Activated T-cell treated with anti-CD3 and anti-CD28 coated beads, Interleukin-2, amount 50 U/mL, for 48 hours (primary cell): ENCODE measurements at regions not wholly inside any gene's neighbourhood (a gene's known extent, or its start where the extent isn't known, plus 50 kb on each side); places are given as distances from the start of the nearest gene placed in this dataset.
"Not testable (repeated sequence)": the region's sequence is repeated elsewhere in the genome, so short reads cannot be mapped to it uniquely, and the experiment has no call there.

Experiments
- DNase-seq, 2 experiments: peaks; one replicate each; pipeline ENCODE4 v3.0.0-alpha.2; 2020

DNA sequence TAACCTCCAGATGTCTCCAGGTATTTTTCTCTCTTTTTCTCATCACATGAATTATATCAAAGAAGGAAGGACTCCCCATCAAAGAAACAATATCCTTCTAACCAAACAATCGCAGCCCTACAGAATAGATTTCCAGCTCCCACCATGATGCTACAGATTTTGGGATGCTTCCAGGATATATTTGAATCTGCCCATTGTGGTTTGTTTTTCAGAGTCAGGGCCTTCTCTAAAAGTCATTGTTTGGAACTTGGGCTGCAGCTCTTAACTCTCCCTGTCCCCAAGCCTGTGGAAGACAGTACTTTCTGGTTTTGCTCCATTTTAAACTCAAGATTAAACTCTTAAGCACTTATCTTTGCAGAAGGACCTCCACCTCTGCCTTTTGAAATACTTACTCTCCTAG, 223.2 kb downstream of the PMAIP1 start:
- no peak for DNase-seq

DNA sequence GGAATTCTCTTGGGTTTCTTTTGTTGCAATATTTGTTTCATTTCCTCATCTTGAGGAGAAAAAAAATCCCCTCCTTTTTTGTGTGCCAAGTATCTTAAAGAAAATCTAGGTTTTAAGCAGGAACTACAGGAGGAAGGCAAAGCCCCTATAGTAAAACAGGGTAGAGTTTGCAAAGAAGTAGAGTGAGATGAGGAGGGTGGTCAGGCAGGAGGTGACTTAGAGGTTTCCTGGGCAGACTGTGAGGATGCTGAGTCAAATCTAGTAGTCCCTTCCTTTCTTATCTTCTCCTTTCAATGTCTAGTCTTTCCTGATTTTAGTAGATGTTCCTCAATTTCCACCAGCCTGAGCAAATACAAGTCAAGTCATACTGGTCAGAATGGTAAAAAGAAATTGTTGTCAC, 222.5 kb downstream of the PMAIP1 start:
- DNase-seq: no peak

DNA sequence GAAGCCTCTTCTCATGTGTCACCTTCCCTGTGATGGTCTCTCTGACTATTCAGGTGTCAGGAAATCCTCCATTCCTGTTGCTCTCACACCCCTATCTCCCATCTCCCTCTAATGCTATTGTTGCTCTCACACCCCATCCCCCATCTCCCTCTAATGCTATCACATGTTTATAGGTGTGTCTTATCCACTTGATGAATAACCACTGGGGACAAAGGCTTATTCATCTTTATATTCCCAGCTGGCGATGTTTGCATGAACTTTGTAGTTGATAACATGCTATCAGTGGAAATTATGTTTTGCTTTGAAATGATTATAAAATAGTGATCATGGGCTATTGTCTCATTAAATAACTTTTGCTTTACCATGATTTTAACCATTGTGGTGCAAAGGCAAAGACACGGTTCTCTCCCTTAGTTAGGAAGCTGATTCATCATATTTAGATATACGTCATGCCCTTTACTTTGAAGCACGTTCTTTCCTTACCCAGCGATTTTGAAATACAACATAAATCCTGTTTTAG, 220.5 kb downstream of the PMAIP1 start:
- no peak for DNase-seq

DNA sequence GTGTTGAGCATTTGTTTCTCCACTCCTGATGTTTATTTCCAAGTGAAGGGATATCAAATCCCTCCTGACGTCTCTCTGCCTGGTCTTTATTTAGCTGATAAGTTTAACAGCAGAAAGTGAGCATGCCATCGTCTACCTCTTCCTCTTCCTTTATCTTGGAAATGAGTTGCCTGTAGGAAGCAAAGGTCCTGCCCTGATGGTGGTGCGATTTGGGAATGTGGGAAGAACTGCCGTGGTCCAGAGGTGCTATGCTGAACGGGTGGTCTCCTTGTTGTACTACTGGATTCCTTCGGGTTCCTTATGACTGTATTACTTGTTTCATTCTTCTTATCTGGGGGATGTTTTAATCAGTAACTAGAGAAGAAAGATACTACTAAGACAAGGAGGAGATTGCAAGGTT, 217.5 kb downstream of the PMAIP1 start:
- no peak for DNase-seq

DNA sequence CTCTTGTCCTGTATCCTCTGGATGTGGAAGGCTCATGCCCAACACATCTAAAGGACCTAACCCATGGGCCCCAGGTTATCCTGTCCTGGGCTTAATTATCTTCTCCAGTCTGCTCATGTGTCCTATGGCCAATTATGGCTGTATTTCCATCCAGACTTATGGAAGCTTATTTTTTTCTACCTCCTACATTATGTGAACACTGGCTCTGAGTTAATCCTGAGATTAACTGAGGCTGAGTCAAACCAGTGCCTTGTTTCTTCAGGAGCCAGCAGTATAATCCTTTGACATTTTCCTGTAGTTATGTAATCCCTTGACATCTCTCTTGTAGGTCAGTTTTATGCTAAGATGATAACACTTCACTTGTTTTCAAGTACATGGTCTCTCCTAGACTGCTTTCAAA, 213.6 kb downstream of the PMAIP1 start:
- DNase-seq: no peak

DNA sequence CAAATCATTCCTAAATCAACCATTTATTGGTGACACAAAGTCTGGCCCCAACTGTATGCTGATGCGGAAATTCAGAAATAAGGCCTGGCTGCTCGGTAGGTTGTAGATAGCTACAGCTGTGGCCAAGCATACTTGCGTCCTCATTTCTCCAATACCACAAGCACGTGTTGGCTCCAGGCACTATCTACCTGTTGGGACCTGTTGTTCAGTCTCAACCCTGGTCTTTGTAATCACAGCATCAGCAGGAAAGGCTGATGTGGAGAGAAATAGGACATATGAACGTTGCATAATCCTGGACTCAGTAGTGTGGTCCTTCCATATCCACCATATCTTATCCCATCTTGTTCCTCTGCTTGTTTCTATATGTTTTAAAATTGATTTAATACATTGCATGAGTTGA, 212.6 kb downstream of the PMAIP1 start:
- DNase-seq: no peak

DNA sequence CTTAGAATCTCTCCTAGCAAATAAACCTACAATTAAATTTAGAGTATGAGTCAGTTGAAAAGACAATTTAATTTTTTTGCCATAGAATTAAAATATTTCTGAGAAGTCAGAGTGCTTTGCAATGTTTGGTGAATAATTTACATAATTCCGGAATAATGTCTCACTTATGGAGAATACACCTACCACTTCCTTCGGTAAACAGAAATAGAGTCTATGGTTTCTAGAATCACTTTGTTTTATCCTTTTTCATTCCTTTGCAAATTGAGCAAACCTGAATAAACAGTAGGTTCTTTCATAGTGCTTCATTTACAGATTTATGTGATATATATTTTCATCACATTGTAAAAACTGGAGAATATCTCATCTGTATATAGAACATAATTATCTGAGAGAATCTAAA, 211.7 kb downstream of the PMAIP1 start:
- DNase-seq: no peak

DNA sequence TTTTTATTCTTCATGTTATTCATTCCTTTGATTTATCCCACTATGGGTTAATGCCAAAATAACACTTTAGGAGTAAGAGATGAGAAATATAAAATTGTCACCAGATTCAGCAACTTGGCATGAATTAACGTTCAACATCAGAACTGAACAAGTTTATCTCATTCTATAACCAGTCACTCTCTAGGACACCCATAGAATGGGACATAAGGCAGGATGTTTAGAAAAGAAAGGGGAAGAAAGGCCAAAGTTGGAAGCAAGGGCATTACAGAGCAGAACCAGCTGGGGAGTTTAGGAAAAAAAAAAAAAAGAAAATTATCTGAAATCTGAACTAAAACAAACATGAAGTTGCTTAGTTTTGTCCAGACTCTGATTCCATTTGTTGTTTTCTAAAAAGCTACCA, 211.0 kb downstream of the PMAIP1 start:
- no peak for DNase-seq

DNA sequence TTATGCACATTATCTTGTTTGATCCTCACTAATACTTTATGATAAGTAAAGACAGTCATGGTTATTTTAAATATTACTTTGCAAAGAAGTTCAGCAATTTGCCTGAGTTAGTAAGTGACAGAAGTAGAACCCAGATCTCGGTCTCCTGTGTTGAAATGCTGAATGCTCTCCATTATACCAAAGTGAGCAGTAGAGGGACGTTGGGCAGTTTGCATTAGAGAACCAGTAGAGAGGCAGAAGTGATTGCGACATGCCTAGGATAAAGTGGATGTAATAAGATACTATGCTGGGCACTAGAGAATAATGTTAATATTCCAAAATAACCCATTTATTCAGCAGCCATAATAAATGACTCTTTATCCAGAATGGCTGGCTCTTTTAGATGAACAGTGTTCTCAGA, 201.0 kb downstream of the PMAIP1 start:
- no peak for DNase-seq

DNA sequence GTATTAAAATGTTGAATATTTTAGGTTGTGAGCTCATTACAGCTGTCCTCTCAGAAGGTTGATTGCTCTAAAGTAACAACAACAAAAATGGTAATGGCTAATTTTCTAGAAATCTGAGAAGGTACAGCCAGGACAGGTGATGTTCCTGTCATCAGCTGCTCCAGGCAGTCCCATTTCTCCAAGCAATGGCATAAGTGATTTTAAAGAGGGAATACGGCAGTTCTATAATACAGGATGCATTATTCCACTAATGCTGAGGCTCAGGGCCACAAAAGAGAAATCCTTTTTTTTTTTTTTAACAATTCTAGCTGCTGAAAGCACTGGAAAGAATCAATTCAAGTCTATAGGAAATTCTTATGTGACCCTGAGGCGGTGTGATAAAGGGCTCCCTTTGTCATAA, 199.9 kb downstream of the PMAIP1 start:
- no peak for DNase-seq

DNA sequence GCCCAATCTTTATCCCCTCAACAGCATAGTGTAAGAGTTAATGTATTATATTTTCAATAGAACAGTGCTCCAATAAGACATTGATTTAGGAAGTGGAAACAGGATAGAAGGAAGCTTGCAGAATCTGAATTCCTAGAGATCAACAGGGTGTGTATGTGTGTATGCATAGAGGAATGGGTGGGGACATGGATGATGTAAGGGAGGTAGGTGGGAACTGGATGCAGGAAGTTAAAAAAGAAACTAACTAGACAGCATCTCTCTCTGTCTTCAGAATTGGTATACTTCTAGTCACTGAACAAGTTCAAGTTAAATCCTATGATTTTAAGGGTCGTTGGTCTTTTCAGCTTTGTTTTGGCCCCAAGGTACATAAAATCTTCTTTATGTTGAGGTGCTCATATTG, 196.6 kb downstream of the PMAIP1 start:
- no peak for DNase-seq

DNA sequence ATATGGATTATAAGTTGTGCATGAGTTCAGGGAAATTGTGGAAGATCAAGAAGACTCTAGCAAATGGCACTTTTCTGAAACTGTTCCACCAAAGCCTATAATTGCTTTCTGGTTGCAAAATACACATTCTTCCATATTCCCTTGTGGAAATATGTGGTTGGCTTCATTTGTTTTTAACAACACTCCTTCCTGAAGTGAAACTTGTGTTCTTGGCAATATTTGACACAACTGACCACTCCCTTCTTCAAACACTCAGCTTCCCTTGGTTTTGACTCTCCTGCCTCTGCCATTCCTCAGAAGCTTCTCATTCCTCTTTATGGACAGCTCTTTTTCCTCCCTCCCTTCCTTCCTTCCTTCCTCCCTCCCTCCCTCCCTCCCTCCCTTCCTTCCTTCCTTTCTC, 192.3 kb downstream of the PMAIP1 start:
- DNase-seq: no peak

DNA sequence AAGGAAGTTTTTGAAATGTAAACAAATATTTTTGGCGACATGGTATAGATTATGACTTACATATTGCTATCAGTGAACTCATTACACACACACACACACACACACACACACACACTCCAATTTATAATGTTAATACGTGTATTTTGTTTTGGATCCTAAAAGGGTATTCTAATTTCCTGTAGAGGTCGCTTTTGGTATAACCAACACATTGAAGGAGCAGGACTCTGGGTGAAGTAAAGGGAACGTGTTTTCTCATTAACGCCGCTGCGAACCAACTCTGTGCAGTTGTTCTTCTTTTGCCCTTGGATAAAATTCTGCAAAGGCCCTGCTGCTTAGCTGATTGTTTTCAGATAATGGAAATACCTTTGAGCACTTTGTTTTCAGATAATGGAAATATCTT, 190.4 kb downstream of the PMAIP1 start:
- DNase-seq: no peak

DNA sequence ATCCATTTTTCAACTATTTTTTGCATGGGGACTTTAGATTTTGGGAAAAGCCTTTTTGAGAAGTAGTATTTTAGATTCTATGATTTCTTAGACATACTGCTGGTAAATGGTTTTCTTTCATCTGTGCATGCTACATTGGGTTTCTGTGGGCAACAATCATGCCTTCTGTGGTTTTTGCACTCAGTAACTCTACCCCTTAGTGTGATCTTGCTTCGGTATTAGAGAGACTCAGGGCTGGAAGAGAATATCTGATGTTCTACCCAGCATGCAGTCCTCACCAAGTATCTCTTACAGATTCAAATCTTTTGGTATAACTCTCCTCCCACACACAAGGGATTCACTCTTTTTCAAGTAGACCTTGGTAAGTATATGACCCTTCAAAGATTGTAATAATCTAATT, 183.0 kb downstream of the PMAIP1 start:
- DNase-seq: no peak

DNA sequence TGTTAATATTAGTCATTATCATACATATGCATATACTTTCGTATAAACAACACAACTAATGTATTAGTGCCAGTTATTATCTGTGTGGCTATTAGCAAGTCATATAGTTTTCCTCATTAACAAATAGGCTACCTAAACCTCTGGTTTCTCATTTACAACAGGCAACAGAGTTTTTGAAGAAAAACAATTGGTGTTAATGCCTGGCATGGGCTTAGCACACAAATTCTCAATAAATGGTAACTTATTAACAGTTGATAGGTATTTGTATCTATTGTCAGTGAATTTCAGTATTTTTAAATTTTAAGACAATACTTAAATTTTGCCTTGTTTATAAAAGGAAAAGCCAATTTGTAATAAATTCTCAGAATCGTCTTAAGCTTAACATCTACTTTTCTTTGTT, 182.5 kb downstream of the PMAIP1 start:
- no peak for DNase-seq

DNA sequence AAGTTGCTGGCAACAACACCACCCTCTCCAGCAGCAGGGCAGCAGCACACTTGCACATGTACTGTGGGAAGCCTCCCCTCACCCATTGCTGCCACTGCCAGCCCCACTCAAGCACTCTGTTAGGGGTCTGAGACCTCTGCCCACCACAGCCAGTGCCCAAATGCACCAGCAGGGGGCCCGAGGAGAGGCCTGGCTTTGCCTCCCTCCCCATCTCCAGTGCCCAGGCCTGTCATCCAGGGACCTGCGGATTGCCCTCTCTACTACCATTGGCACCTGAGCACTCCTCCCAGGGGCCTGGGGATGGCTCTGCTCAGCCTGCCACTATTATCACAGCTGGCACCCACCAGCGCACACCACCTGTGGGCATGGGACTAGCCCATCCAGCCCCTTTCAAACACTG, 175.7 kb downstream of the PMAIP1 start:
- no peak for DNase-seq

DNA sequence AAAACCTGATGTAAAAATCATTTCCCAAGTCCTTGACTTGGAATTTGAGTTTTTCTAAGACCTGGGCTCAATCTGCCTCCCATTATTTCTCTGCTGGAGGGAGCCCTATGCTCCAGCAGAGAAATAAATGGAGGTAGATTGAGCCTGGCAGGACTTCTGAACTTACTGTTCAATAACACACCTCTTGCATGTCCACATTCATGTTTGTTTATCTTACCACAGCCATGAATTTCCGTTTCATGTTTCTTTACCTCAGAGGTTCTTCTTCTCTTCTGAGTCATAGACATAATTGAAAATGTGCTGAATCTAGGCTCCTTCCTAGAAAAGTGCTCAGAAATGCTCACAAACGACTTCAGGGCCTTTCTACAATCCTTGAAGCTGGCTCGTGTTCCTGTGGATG, 170.8 kb downstream of the PMAIP1 start:
- no peak for DNase-seq

DNA sequence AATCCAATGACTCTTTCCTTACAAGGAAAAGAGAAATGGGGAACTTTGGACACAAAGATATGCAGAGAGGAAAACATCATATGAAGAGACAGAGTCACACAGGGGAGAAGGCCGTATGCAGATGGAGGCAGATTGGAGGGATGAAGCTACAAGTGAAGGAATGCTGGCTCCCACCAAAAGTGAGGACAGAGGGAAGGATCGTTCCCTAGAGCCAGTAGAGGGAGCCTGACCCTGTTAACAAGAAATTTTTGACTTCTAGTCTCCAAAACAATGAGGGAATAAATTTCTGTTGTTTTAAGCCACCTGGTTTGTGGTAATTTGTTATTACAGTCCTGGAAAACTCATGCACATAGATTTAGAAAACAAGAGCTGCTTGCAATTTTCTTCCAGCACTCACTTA, 169.3 kb downstream of the PMAIP1 start:
- no peak for DNase-seq

DNA sequence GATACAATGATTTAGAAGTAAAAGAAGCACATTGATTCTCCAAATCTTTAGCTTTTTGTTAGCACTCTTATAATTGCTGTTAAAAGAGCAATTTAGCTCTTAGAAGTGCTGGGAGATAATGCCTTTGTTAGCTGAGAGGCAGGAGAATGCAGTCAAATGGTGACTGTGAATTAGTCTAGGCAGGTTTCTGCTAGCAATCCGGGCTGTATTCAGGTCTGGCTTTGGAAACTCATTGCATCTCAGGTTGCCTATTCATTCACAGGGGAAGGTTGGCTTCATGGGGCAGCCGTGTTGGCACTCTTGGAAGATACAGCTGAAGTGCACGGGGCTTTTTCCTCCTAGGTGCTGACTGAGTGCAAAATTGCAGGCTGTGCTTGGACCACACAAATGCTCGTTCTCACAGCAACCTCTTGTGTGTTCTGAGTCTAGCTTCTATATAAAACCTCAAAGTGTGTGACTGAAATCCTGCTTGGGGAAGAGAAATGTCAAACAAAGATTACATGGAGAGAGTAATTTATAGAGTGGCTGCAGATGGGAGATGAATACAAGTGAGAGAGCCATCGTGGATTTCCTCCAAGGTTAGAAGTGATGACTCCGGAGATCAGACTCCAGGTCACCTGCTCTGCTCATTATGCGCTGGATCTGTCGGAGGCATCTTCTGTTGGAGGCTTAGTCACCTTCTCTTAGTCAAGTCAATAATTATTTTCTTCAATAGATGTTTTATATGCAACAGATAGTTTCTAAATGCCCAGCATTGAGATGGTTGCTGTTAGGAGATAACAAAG, 167.8 kb downstream of the PMAIP1 start:
- no peak for DNase-seq

DNA sequence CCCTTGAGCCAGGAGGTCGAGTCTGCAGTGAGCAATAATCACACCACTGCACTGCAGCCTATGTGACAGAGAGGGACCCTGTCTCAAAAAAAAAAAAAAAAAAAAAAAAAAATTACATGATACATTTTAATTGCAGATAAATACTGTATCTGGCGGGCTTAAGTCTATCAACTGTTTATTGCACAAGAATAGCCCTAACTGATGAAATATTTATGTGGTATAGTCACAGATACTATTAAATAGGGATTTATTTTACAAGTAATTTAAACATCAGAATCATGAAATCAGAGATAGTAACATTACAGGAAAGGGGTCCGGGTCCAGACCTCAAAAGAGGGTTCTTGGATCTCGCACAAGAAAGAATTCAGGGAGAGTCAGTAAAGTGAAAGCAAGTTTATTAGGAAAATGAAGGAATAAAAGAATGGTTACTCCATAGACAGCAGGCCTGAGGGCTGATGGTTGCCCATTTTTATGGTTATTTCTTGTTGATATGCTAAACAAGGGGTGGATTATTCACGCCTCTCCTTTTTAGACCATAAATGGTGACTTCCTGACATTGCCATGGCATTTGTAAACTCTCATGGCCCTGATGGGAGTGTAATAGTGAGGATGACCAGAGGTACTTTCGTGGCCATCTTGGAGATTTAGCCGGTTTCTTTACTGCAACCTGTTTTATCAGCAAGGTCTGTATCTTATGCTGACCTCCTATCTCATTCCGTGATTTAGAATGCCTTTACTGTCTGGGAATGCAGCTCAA, 166.6 kb downstream of the PMAIP1 start:
- DNase-seq: no peak

DNA sequence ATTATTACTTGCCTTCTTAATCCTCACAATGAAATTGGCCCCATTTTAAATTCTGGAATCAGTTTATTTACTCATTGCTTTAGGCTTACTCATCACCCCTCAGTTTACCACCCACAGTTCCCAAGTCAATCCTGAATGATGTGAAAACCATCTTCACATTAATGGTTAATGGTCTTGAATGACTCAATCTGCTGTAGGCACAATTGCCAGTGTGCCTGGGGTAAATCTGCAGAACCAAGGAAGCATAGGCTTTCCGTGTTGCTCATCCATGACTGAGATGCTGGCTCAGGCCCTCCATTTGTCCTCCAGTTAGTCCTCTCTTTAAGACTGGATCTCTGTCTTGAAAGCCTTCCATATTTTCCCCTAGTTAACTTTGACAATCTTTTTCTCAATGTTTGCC, 164.5 kb downstream of the PMAIP1 start:
- no peak for DNase-seq

DNA sequence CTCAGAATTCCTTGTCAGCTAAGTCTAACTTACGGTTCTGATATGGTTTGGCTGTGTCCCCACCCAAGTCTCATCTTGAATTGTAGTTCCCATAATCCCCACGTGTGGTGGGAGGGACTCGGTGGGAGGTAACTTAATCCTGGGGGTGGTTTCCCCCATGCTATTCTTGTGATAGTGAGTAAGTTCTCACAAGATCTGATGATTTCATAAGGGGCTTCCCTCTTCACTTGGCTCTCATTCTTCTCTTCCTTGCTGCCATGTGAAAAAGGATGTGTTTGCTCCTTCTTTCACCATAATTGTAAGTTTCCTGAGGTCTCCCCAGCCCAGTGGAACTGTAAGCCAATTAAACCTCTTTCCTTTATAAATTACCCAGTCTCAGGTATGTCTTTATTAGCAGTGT, 163.0 kb downstream of the PMAIP1 start:
- not testable (repeated sequence) for DNase-seq

DNA sequence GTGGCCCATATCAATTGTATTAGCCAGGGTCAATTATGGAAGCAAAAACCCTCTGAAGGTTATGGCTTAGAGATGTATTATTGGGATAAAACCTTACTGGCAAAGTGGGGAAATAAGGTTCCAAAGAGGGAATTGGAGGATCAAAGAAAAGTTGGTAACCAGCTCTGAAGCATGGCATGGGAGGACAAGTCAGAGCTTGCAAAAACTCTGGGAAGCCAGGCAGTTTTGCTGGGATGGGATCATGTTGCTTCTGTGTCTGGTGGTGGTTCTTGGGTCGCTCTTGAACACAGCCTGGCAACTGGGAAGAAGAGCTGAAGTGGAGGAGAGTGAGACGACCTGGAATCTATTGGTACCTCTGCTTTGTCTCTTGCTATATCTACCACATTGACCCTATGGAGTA, 162.6 kb downstream of the PMAIP1 start:
- DNase-seq: no peak

DNA sequence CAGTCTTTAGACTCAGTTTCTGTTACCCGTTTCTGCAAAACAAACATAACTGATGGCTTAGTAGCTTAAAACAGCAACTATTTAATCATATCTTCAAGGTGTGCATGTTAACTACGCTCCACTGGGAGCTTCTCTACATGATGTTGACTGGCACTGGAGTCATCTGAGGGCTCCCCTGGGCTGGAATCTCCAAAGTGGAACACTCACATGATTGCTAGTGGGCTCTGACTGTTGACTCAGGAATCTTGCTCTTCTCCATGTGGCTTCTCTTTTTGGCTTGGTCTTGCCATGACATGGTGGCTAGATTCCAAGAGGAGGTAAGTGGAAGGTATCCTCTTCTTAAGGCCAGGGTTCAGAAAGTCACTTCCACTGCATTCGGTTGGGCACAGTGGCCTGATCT, 160.8 kb downstream of the PMAIP1 start:
- no peak for DNase-seq

DNA sequence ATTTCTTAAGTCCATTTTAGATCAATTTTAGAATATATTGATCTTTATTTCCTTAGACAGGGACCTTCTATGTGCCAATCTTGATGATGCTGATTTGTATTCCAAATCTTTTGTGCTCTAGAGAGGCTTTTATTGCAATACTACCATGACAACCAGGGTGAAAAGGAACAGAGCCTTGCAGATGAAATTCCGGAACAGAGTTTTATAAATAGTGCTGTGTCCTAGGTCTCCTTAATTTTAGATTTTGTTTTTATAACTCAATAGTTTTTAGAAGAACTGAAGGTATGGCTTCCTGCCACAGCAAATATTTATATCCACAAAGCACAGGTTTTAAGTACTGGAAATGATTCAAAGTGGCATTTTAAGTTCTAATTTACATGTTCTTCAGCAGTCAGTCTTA, 160.2 kb downstream of the PMAIP1 start:
- DNase-seq: no peak
